ENCODE measurements at regions not wholly inside any gene's neighbourhood (a gene's known extent, or its start where the extent isn't known, plus 50 kb on each side); places are given as distances from the start of the nearest gene placed in this dataset.
"Not testable (repeated sequence)": the region's sequence is repeated elsewhere in the genome, so short reads cannot be mapped to it uniquely, and the experiment has no call there.

GRCh38 chr1:220444586-220444985, 83.3 kb upstream of the MARK1 start:
- H3K27me3 ChIP-seq (ENCODE audit: insufficient read depth, low read length); H3K9ac ChIP-seq (ENCODE audit: low read depth, low read length); H3K27ac ChIP-seq (ENCODE audit: low read depth, low read length); H3K36me3 ChIP-seq (ENCODE audit: insufficient read depth, low read length); H3K9me3 ChIP-seq (ENCODE audit: insufficient read depth, low read depth, low read length); H3K4me1 ChIP-seq (ENCODE audit: insufficient read depth, low read length); H3K4me3 ChIP-seq (ENCODE audit: low read length): not testable (repeated sequence)
- 85% methylated on average over 3 of the region's 3 CpGs for WGBS

DNA sequence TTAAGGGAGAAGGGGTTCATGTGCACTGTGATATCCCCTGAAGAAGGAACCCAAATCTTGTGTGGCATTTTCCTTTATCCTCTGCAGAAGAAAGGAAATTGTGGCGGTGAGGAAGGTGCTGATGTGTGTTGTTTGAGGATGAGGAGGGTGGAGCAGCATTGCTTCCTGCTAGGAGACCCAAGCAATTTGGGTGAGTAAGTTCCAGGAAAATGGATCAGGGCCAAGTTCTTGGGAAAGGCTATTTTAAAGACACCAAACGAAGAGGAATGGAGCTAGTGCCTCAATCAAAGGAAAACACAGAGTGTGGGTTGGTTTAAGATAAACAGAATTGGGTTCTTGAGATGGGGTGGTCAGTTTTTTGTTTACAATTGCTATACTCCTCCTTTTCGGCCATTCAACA, 86.7 kb upstream of the MARK1 start:
- Histone ChIP-seq H3K36me3 (ENCODE audit: insufficient read depth, low read length) (no peaks in the 10 kb centered on the region), H3K4me1 (ENCODE audit: insufficient read depth, low read length) (no peaks in the 10 kb centered on the region), H3K27ac (ENCODE audit: low read depth, low read length) (no peak overlapping the region), H3K9me3 (ENCODE audit: insufficient read depth, low read depth, low read length) (no peaks in the 10 kb centered on the region), H3K9ac (ENCODE audit: low read depth, low read length) (no peak overlapping the region), H3K27me3 (ENCODE audit: insufficient read depth, low read length) (no peaks in the 10 kb centered on the region), H3K4me3 (ENCODE audit: low read length) (no peak overlapping the region)
- 80% methylated on average over 3 of the region's 3 CpGs for WGBS

- no peaks in the 10 kb centered on the region for H3K4me1 ChIP-seq (ENCODE audit: insufficient read depth, low read length)
- H3K9ac ChIP-seq (ENCODE audit: low read depth, low read length): no peak overlapping the region
- no peaks in the 10 kb centered on the region for H3K9me3 ChIP-seq (ENCODE audit: insufficient read depth, low read depth, low read length)
- no peaks in the 10 kb centered on the region for H3K27me3 ChIP-seq (ENCODE audit: insufficient read depth, low read length)
- no peak overlapping the region for H3K27ac ChIP-seq (ENCODE audit: low read depth, low read length)
- no peaks in the 10 kb centered on the region for H3K36me3 ChIP-seq (ENCODE audit: insufficient read depth, low read length)
- 92% methylated on average over 2 of the region's 2 CpGs for WGBS
- H3K4me3 ChIP-seq (ENCODE audit: low read length): no peak overlapping the region
Observed at GRCh38 chr1:220438741-220439140, 89.2 kb upstream of the MARK1 start.

- no peaks in the 10 kb centered on the region for H3K36me3 ChIP-seq (ENCODE audit: insufficient read depth, low read length)
- WGBS: 92% methylated on average over 1 of the region's 1 CpG
Observed at GRCh38 chr1:220432408-220432807, 95.5 kb upstream of the MARK1 start.

GRCh38 chr1:220431554-220432239, 96.2 kb upstream of the MARK1 start:
- WGBS: 96% methylated on average over 7 of the region's 7 CpGs

More at GRCh38 chr1:220432408-220432807, 95.5 kb upstream of the MARK1 start:
- H3K27ac ChIP-seq (ENCODE audit: low read depth, low read length): no peak overlapping the region
- H3K9me3 ChIP-seq (ENCODE audit: insufficient read depth, low read depth, low read length): no peaks in the 10 kb centered on the region
- H3K4me1 ChIP-seq (ENCODE audit: insufficient read depth, low read length): peaks cover 4% of the 10 kb centered on the region
- no peaks in the 10 kb centered on the region for H3K27me3 ChIP-seq (ENCODE audit: insufficient read depth, low read length)
- no peak overlapping the region for H3K4me3 ChIP-seq (ENCODE audit: low read length)
- no peak overlapping the region for H3K9ac ChIP-seq (ENCODE audit: low read depth, low read length)

DNA sequence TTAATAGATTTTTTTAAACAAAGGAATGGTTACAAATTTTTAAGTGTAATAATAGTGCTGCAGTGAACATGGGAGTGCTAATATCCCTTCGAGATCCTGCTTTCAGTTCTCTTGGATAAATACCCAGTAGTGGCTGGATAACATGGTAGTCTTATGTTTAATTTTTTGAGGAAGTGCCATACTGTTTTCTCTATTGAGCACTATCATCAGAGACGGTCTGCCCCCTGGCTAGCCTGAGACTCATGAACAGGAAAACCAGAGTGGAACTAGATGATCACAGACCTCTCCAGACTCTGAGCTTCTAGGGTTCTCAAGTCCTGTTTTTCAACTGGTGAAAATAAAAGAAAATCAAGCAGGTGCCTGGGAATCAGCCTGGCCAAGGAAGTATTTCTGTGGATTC, 97.3 kb upstream of the MARK1 start:
- H3K9me3 ChIP-seq (ENCODE audit: insufficient read depth, low read depth, low read length): no peaks in the 10 kb centered on the region
- 48% methylated on average over 2 of the region's 2 CpGs for WGBS

More at GRCh38 chr1:220431554-220432239, 96.2 kb upstream of the MARK1 start:
- Histone ChIP-seq H3K27ac (ENCODE audit: low read depth, low read length) (no peak overlapping the region), H3K27me3 (ENCODE audit: insufficient read depth, low read length) (no peaks in the 10 kb centered on the region), H3K4me1 (ENCODE audit: insufficient read depth, low read length) (peaks cover 4% of the 10 kb centered on the region), H3K9me3 (ENCODE audit: insufficient read depth, low read depth, low read length) (no peaks in the 10 kb centered on the region), H3K36me3 (ENCODE audit: insufficient read depth, low read length) (no peaks in the 10 kb centered on the region), H3K4me3 (ENCODE audit: low read length) (no peak overlapping the region), H3K9ac (ENCODE audit: low read depth, low read length) (no peak overlapping the region)

DNA sequence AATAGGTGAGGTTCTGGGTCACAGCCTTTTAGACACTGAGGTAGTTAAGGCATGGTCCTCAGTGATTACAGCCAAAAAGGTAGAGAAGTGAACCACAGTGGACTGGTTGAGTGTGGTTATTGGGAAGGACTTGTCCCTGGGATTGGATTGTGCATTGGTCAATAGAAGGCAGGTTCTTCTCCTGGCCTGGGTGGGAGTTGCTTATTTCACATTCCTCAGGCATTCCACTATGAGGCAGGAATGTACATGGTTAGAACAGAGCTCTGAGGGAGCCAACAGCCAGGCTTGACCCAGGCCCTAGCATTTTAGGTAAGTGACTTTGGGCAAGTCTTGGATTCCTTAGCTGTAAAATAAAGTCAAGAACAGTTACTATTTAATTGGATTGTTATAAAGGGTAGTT, 97.9 kb upstream of the MARK1 start:
- Histone ChIP-seq H3K36me3 (ENCODE audit: insufficient read depth, low read length) (no peaks in the 10 kb centered on the region), H3K4me3 (ENCODE audit: low read length) (no peak overlapping the region), H3K9ac (ENCODE audit: low read depth, low read length) (no peak overlapping the region), H3K27ac (ENCODE audit: low read depth, low read length) (no peak overlapping the region), H3K27me3 (ENCODE audit: insufficient read depth, low read length) (no peaks in the 10 kb centered on the region), H3K4me1 (ENCODE audit: insufficient read depth, low read length) (peaks cover 4% of the 10 kb centered on the region), H3K9me3 (ENCODE audit: insufficient read depth, low read depth, low read length) (no peaks in the 10 kb centered on the region)

More for the DNA sequence above, 97.3 kb upstream of the MARK1 start:
- H3K27ac ChIP-seq (ENCODE audit: low read depth, low read length): no peak overlapping the region
- H3K36me3 ChIP-seq (ENCODE audit: insufficient read depth, low read length): no peaks in the 10 kb centered on the region
- peaks cover 4% of the 10 kb centered on the region for H3K4me1 ChIP-seq (ENCODE audit: insufficient read depth, low read length)
- H3K27me3 ChIP-seq (ENCODE audit: insufficient read depth, low read length): no peaks in the 10 kb centered on the region
- H3K9ac ChIP-seq (ENCODE audit: low read depth, low read length): no peak overlapping the region
- no peak overlapping the region for H3K4me3 ChIP-seq (ENCODE audit: low read length)

DNA sequence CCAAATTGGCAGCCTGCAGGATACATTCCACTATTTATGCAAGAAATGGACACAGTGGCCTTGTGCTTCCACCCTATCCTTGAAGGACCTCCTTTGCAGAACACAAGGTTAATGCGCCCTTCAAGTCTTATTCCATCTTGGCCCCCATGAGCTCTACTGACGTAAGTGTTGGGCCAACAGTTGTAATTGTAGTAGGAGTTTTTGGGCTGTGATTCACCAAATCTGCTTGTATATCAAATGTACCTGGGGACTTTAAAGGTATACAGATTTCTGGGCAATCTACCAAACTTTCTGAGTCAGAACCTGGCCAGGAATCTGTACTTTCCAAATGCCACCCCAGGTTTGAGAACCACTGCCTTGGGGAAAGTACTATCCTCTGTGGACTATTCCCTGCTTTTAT, 100.9 kb upstream of the MARK1 start:
- no peaks in the 10 kb centered on the region for H3K9me3 ChIP-seq (ENCODE audit: insufficient read depth, low read depth, low read length)
- H3K27me3 ChIP-seq (ENCODE audit: insufficient read depth, low read length): no peaks in the 10 kb centered on the region
- H3K4me3 ChIP-seq (ENCODE audit: low read length): no peak overlapping the region
- no peak overlapping the region for H3K9ac ChIP-seq (ENCODE audit: low read depth, low read length)
- H3K27ac ChIP-seq (ENCODE audit: low read depth, low read length): no peak overlapping the region
- no peaks in the 10 kb centered on the region for H3K36me3 ChIP-seq (ENCODE audit: insufficient read depth, low read length)
- 96% methylated on average over 2 of the region's 2 CpGs for WGBS
- peaks cover 4% of the 10 kb centered on the region for H3K4me1 ChIP-seq (ENCODE audit: insufficient read depth, low read length)

- no peaks in the 10 kb centered on the region for H3K27me3 ChIP-seq (ENCODE audit: insufficient read depth, low read length)
- peaks cover 4% of the 10 kb centered on the region for H3K4me1 ChIP-seq (ENCODE audit: insufficient read depth, low read length)
- H3K9me3 ChIP-seq (ENCODE audit: insufficient read depth, low read depth, low read length): no peaks in the 10 kb centered on the region
- 91% methylated on average over 1 of the region's 1 CpG for WGBS
- H3K27ac ChIP-seq (ENCODE audit: low read depth, low read length): no peak overlapping the region
- H3K4me3 ChIP-seq (ENCODE audit: low read length): no peak overlapping the region
- no peak overlapping the region for H3K9ac ChIP-seq (ENCODE audit: low read depth, low read length)
- no peaks in the 10 kb centered on the region for H3K36me3 ChIP-seq (ENCODE audit: insufficient read depth, low read length)
Observed at GRCh38 chr1:220425852-220426251, 102.1 kb upstream of the MARK1 start.

DNA sequence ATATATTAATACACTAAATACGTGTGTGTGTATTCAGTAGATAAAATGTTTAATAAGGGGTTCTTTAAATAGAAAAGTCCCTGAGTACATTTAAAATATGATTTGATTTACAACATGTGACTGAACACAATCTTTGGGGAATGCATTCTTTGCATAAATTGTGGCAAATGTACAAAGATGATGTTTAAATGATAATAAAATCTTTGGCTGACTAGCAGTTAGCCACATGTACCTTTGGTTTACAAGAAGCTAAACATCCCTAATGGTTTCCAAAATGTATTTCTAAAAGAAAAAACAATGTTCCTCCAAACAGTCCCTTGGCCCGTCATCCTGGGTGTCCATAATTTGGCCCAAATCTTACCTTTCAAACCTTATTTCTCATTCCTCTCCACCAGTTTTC, 106.4 kb upstream of the MARK1 start:
- H3K4me1 ChIP-seq (ENCODE audit: insufficient read depth, low read length): no peaks in the 10 kb centered on the region
- H3K27me3 ChIP-seq (ENCODE audit: insufficient read depth, low read length): no peaks in the 10 kb centered on the region
- 93% methylated on average over 1 of the region's 2 CpGs for WGBS
- no peaks in the 10 kb centered on the region for H3K9me3 ChIP-seq (ENCODE audit: insufficient read depth, low read depth, low read length)
- H3K9ac ChIP-seq (ENCODE audit: low read depth, low read length): no peak overlapping the region
- H3K27ac ChIP-seq (ENCODE audit: low read depth, low read length): no peak overlapping the region
- H3K4me3 ChIP-seq (ENCODE audit: low read length): no peak overlapping the region
- no peaks in the 10 kb centered on the region for H3K36me3 ChIP-seq (ENCODE audit: insufficient read depth, low read length)

DNA sequence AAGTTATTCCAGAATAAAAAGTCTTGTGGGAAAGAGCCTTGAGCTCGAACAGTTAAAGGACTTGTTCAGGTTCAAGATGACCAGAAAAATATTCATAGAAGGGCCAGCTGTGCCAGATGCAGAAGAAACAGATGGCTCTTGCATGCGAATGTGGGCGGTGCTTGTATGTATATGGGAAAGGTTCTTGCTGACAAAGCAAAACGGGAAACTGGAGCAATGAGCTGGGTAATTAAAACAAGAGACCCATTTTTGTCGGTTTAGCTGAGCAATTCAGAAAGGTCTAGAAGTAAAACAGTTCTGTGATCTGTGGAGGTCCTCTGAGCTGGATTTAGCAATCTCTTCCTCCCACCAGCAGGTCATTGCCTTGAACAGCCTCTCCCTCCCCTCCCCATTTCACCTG, 107.2 kb upstream of the MARK1 start:
- H3K36me3 ChIP-seq (ENCODE audit: insufficient read depth, low read length): no peaks in the 10 kb centered on the region
- no peak overlapping the region for H3K9ac ChIP-seq (ENCODE audit: low read depth, low read length)
- no peak overlapping the region for H3K27ac ChIP-seq (ENCODE audit: low read depth, low read length)
- H3K27me3 ChIP-seq (ENCODE audit: insufficient read depth, low read length): no peaks in the 10 kb centered on the region
- no peak overlapping the region for H3K4me3 ChIP-seq (ENCODE audit: low read length)
- H3K4me1 ChIP-seq (ENCODE audit: insufficient read depth, low read length): no peaks in the 10 kb centered on the region
- H3K9me3 ChIP-seq (ENCODE audit: insufficient read depth, low read depth, low read length): no peaks in the 10 kb centered on the region
- 73% methylated on average over 5 of the region's 5 CpGs for WGBS

DNA sequence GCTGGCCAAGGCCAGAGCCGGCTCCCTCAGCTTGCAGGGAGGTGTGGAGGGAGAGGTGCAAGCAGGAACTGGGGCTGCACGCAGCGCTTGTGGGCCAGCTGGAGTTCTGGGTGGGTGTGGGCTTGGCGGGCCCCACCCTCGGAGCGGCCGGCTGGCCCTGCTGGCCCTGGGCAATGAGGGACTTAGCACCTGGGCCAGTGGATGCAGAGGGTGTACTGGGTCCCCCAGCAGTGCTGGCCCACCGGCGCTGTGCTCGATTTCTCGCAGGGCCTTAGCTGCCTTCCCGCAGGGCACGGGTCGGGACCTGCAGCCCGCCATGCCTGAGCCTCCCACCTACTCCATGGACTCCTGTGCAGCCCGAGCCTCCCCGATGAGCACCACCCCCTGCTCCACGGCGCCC, 115.6 kb upstream of the MARK1 start:
- H3K9me3 ChIP-seq (ENCODE audit: insufficient read depth, low read depth, low read length): not testable (repeated sequence)

More for the DNA sequence above, 115.6 kb upstream of the MARK1 start:
- not testable (repeated sequence) for H3K9ac ChIP-seq (ENCODE audit: low read depth, low read length); H3K27me3 ChIP-seq (ENCODE audit: insufficient read depth, low read length); H3K36me3 ChIP-seq (ENCODE audit: insufficient read depth, low read length); H3K27ac ChIP-seq (ENCODE audit: low read depth, low read length); H3K4me3 ChIP-seq (ENCODE audit: low read length)
- 87% methylated on average over 19 of the region's 19 CpGs for WGBS
- H3K4me1 ChIP-seq (ENCODE audit: insufficient read depth, low read length): peaks cover 22% of the 10 kb centered on the region
